Smooth muscle cell (in vitro differentiated cells): ENCODE measurements at regions not wholly inside any gene's neighbourhood (a gene's known extent, or its start where the extent isn't known, plus 50 kb on each side); places are given as distances from the start of the nearest gene placed in this dataset.

Experiments used
- DNase-seq: peaks from one replicate; lab custom pipeline; 2025; ENCODE audit not compliant: unreplicated experiment; lab: John Stamatoyannopoulos, UW
- H2AFZ ChIP-seq: fragments of 200-600 bp; sonication (generic); 2 replicates; pipeline ENCODE4 v1.6.0; 2016; ENCODE audit warnings: antibody characterized with exemption, low read depth, mild to moderate bottlenecking
- H3F3A ChIP-seq: fragments of 200-600 bp; sonication (generic); 2 replicates; pipeline ENCODE4 v1.6.0; 2017; ENCODE audit warnings: antibody characterized with exemption, low read depth
- H3K27ac ChIP-seq: fragments of 200-600 bp; sonication (generic); 2 replicates; pipeline ENCODE4 v1.5.1; 2016; ENCODE audit warnings: low read depth, mild to moderate bottlenecking
- H3K27me3 ChIP-seq: fragments of 200-600 bp; sonication (generic); 2 replicates; pipeline ENCODE4 v1.6.1; 2016; ENCODE audit warnings: low read depth, mild to moderate bottlenecking
- H3K36me3 ChIP-seq: fragments of 200-600 bp; sonication (generic); 2 replicates; pipeline ENCODE4 v1.5.1; 2016; ENCODE audit warnings: low read depth
- H3K4me1 ChIP-seq: fragments of 200-600 bp; sonication (generic); 2 replicates; pipeline ENCODE4 v1.5.1; 2016; ENCODE audit warnings: low read depth
- H3K4me2 ChIP-seq: fragments of 200-600 bp; sonication (generic); 2 replicates; pipeline ENCODE4 v1.6.0; 2016; ENCODE audit warnings: mild to moderate bottlenecking
- H3K4me3 ChIP-seq: fragments of 200-600 bp; sonication (generic); 2 replicates; pipeline ENCODE4 v1.5.1; 2016; ENCODE audit warnings: mild to moderate bottlenecking
- H3K79me2 ChIP-seq: fragments of 200-600 bp; sonication (generic); 2 replicates; pipeline ENCODE4 v1.6.0; 2016; ENCODE audit warnings: low read depth, mild to moderate bottlenecking
- H3K9ac ChIP-seq: fragments of 200-600 bp; sonication (generic); 2 replicates; pipeline ENCODE4 v1.6.0; 2016; ENCODE audit warnings: low read depth
- H3K9me3 ChIP-seq: fragments of 200-600 bp; sonication (generic); replicated peaks from 2 replicates; pipeline ENCODE4 v1.5.1; 2016; ENCODE audit warnings: low read depth
- H4K20me1 ChIP-seq: fragments of 200-600 bp; sonication (generic); 2 replicates; pipeline ENCODE4 v1.6.0; 2016; ENCODE audit warnings: low read depth
- CTCF ChIP-seq: fragments of 200-600 bp; sonication (generic); IDR thresholded peaks from 2 replicates; pipeline ENCODE4 v1.5.1; 2017; ENCODE audit warnings: borderline replicate concordance, mild to moderate bottlenecking, antibody characterized with exemption; ENCODE audit not compliant: insufficient read depth, poor library complexity, severe bottlenecking
- WGBS: methylation state at CpG from one replicate; pipeline ENCODE4 v1.1.7; 2016; ENCODE audit warnings: low lambda C conversion rate; 5-methylcytosine and 5-hydroxymethylcytosine counted together

GRCh38 chr5:125402787-125403186 is 656.3 kb upstream of the ZNF608 start:
- H2AFZ ChIP-seq = no peak overlapping the region
- no peak overlapping the region for H3K9ac ChIP-seq
- peaks cover 3% of the 10 kb centered on the region for H3K9me3 ChIP-seq
- 76% methylated on average over 4 of the region's 4 CpGs for WGBS
- H3K4me2 ChIP-seq = no peak overlapping the region
- H3K4me3 ChIP-seq = no peak overlapping the region
- H3K36me3 ChIP-seq = no peaks in the 10 kb centered on the region
- DNase-seq = no peak
- H3K79me2 ChIP-seq = no peaks in the 10 kb centered on the region
- H3F3A ChIP-seq = no peaks in the 10 kb centered on the region
- H3K27me3 ChIP-seq = no peaks in the 10 kb centered on the region
- H3K27ac ChIP-seq = no peak overlapping the region
- peaks cover 2% of the 10 kb centered on the region for H3K4me1 ChIP-seq
- TF ChIP-seq CTCF = no peak
- H4K20me1 ChIP-seq = no peaks in the 10 kb centered on the region

- DNase-seq = no peak
- no peaks in the 10 kb centered on the region for H3F3A ChIP-seq
- H4K20me1 ChIP-seq = no peaks in the 10 kb centered on the region
- H2AFZ ChIP-seq = no peak overlapping the region
- no peak overlapping the region for H3K4me3 ChIP-seq
- peaks cover 3% of the 10 kb centered on the region for H3K9me3 ChIP-seq
- H3K27ac ChIP-seq = no peak overlapping the region
- peaks cover 15% of the 10 kb centered on the region for H3K4me1 ChIP-seq
- no peak overlapping the region for H3K4me2 ChIP-seq
- H3K36me3 ChIP-seq = no peaks in the 10 kb centered on the region
- no peak overlapping the region for H3K9ac ChIP-seq
- no peak for TF ChIP-seq CTCF
- H3K79me2 ChIP-seq = no peaks in the 10 kb centered on the region
- H3K27me3 ChIP-seq = no peaks in the 10 kb centered on the region
- WGBS = 94% methylated on average over 5 of the region's 5 CpGs
These were observed 657.6 kb upstream of the ZNF608 start for GRCh38 chr5:125404056-125404455.

GRCh38 chr5:125408448-125409233 is 662.2 kb upstream of the ZNF608 start:
- TF ChIP-seq CTCF = no peak
- WGBS = 58% methylated on average over 4 of the region's 4 CpGs
- no peak for DNase-seq
- Histone ChIP-seq H3K79me2 (no peaks in the 10 kb centered on the region), H3K9ac (peak overlapping the region; percentile 52), H3F3A (peaks cover 15% of the 10 kb centered on the region), H3K27ac (peak overlapping the region; percentile 88), H3K27me3 (no peaks in the 10 kb centered on the region), H3K4me3 (no peak overlapping the region), H3K4me1 (peaks cover 60% of the 10 kb centered on the region), H3K36me3 (no peaks in the 10 kb centered on the region), H3K4me2 (peak overlapping the region; percentile 72), H3K9me3 (peaks cover 3% of the 10 kb centered on the region), H2AFZ (no peak overlapping the region), H4K20me1 (no peaks in the 10 kb centered on the region)

GRCh38 chr5:125409234-125409860 is 662.9 kb upstream of the ZNF608 start:
- Histone ChIP-seq H4K20me1 (no peaks in the 10 kb centered on the region), H3K9ac (peak overlapping the region; percentile 52), H3K9me3 (peaks cover 3% of the 10 kb centered on the region), H3K4me3 (no peak overlapping the region), H2AFZ (no peak overlapping the region), H3K79me2 (no peaks in the 10 kb centered on the region), H3K27ac (peak overlapping the region; percentile 88), H3K27me3 (no peaks in the 10 kb centered on the region), H3F3A (peaks cover 15% of the 10 kb centered on the region), H3K4me1 (peaks cover 66% of the 10 kb centered on the region), H3K4me2 (peak overlapping the region; percentile 72), H3K36me3 (no peaks in the 10 kb centered on the region)
- WGBS = 22% methylated on average over 8 of the region's 8 CpGs
- no peak for DNase-seq
- TF ChIP-seq CTCF = no peak
